GM10266 (cell line): ENCODE measurements at regions not wholly inside any gene's neighbourhood (a gene's known extent, or its start where the extent isn't known, plus 50 kb on each side); places are given as distances from the start of the nearest gene placed in this dataset.

Experiments used
- DNase-seq: peaks from one replicate; pipeline ENCODE4 v3.0.0; 2012; ENCODE audit errors: extremely low spot score
- TF ChIP-seq, protein P1 (sequence below): IDR thresholded peaks from 2 replicates; pipeline ENCODE4 v1.5.1; 2012; ENCODE audit warnings: mild to moderate bottlenecking, low read depth; ENCODE audit not compliant: control insufficient read depth, insufficient read depth; ENCODE audit errors: missing control alignments

DNA sequence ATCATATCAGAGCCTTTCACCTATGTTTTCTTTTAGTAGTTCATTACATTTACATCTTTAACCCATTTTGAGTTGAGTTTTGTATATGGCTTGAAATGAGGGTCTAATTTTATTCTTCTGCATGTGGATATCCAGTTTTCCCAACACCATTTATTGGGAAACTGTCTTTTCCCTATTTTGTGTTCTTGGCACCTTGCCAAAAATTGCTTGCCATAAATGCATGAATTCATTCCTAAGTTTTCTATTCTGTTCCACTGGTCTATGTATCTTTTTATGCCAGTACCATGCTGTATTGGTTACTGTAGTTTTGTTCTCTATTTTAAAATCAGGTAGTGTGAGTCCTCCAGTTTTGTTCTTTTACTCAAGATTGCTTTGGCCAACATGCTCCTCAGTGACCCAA lies 144.0 kb upstream of the OBI1 start:
- TF ChIP-seq, protein P1, sequence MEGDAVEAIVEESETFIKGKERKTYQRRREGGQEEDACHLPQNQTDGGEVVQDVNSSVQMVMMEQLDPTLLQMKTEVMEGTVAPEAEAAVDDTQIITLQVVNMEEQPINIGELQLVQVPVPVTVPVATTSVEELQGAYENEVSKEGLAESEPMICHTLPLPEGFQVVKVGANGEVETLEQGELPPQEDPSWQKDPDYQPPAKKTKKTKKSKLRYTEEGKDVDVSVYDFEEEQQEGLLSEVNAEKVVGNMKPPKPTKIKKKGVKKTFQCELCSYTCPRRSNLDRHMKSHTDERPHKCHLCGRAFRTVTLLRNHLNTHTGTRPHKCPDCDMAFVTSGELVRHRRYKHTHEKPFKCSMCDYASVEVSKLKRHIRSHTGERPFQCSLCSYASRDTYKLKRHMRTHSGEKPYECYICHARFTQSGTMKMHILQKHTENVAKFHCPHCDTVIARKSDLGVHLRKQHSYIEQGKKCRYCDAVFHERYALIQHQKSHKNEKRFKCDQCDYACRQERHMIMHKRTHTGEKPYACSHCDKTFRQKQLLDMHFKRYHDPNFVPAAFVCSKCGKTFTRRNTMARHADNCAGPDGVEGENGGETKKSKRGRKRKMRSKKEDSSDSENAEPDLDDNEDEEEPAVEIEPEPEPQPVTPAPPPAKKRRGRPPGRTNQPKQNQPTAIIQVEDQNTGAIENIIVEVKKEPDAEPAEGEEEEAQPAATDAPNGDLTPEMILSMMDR, result no peak
- DNase-seq, result no peak

- no peak for DNase-seq
- TF ChIP-seq, protein P1, result no peak
These were observed 128.2 kb upstream of the OBI1 start for GRCh38 chr13:78787190-78787589.

DNA sequence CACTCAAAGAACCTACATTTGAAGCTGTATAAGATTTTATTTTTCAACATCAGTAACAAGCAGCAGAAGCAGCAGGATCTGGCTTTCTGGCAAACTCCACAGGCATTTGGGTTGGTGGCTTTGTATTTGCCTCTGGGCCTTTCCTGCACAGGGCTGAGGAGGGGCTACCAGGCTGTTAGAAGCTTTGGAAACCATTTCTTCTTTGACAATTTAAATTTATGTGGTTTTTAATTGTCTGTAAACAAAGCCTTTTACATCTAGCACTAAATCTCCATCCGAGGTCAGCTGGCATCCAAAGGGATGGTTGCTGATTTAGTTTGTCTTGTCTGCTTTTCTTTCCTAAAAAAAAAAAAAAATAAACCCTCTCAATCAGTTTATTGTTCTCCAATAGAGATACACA lies 127.5 kb upstream of the OBI1 start:
- no peak for DNase-seq
- TF ChIP-seq, protein P1, result no peak

GRCh38 chr13:78785764-78786163 lies 126.8 kb upstream of the OBI1 start:
- no peak for DNase-seq
- TF ChIP-seq, protein P1, result no peak

GRCh38 chr13:78784014-78784750 lies 125.2 kb upstream of the OBI1 start:
- TF ChIP-seq, protein P1, result no peak
- no peak for DNase-seq

GRCh38 chr13:78780708-78781107 lies 121.8 kb upstream of the OBI1 start:
- TF ChIP-seq, protein P1, result no peak
- no peak for DNase-seq

DNA sequence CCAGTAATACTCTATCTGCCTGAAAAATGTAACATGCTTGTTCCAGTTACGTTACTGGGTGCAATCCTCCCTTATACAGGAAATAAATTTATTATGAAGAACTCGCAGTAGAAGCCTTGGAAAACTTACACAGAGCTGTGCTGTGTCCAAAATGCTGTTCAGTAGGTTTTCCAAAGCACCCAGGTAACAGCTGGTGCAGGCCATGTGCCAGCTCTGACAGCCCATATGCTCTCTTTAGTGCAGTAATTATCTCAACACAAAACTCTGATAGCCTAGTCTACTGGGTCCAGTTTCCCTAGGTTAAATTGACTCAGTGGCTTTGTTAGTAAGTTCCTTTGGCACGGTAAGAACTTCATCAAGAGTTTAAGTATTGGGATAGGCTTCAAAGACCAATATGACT lies 120.7 kb upstream of the OBI1 start:
- DNase-seq, result no peak
- TF ChIP-seq, protein P1, result no peak
